Testis (tissue), 2 donors: ENCODE measurements at regions not wholly inside any gene's neighbourhood (a gene's known extent, or its start where the extent isn't known, plus 50 kb on each side); places are given as distances from the start of the nearest gene placed in this dataset.

ENCODE experiments used
- DNase-seq: peaks from one replicate; pipeline ENCODE4 v3.0.0-alpha.2; 2019
- H3K27ac ChIP-seq, 2 donors: fragments of 200-600 bp; sonication (generic); one replicate each; pipeline ENCODE4 v1.5.1; 2019
- H3K27me3 ChIP-seq: fragments of 200-600 bp; sonication (generic); one replicate; pipeline ENCODE4 v1.5.1; 2019
- H3K36me3 ChIP-seq: fragments of 200-600 bp; sonication (generic); one replicate; pipeline ENCODE4 v1.5.1; 2017; ENCODE audit warnings: low read depth; ENCODE audit errors: missing control alignments
- H3K4me1 ChIP-seq: fragments of 200-600 bp; sonication (generic); one replicate; pipeline ENCODE4 v1.5.1; 2019
- H3K4me3 ChIP-seq, 2 donors: fragments of 200-600 bp; sonication (generic); one replicate each; pipeline ENCODE4 v1.5.1; 2017 to 2019
- H3K9me3 ChIP-seq: fragments of 200-600 bp; sonication (generic); one replicate; pipeline ENCODE4 v1.5.1; 2017
- POLR2A ChIP-seq: fragments of 450-650 bp; IDR thresholded peaks from one replicate; pipeline ENCODE4 v1.6.1; 2017; ENCODE audit warnings: antibody characterized with exemption, mild to moderate bottlenecking, moderate library complexity
- WGBS, 2 donors: methylation state at CpG; one replicate each; pipeline ENCODE4 v1.1.5; 2018; 5-methylcytosine and 5-hydroxymethylcytosine counted together
- intact Hi-C: fragments of 100-400 bp; cut with DNase I; formaldehyde crosslinking; loops from one replicate; pipeline ENCODE4 v1.15.1; 2023; ENCODE audit warnings: low total_unique reads
- TF ChIP-seq, protein P1 (sequence below), 3 experiments: fragments of 450-650 bp in 2 of 3; fragments of 200-600 bp in 1 of 3; sonication (generic) in 1 of 3; IDR thresholded peaks; one replicate each; pipeline ENCODE4 v1.5.1; 2016 to 2019; ENCODE audit warnings: antibody characterized with exemption in 3 of 3, mild to moderate bottlenecking in 2 of 3, moderate library complexity in 1 of 3

DNA sequence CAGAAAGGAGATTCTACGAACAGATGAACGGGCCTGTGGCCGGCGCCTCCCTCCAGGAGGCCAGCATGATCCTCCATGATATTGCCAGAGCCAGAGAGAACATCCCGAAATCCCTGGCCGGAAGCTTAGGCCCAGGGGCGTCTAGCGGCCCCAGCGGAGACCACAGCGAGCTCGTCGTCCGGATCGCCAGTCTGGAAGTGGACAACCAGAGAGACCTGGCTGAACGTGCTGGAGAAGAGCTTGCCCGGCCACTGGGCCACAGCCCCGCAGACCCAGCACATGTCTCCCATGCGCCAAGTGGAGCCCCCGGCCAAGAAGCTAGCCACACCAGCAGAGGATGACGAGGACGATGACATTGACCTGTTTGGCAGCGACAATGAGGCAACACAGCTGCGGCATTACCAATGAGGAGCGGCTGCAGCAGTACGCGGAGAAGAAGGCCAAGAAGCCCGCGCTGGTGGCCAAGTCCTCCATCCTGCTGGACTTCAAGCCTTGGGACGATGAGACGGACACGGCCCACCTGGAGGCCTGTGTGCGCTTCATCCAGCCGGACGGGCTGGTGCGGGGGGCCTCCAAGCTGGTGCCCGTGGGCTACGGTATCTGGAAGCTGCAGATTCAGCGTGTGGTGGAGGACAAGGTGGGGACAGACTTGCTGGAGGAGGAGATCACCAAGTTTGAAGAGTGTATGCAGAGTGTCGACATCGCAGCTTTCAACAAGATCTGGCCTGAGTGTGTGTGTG, 78.8 kb upstream of the FRY start:
- 73 to 74% methylated on average over 27 to 40 of the region's 40 CpGs for WGBS, 2 donors
- Histone ChIP-seq H3K9me3 (no peaks in the 10 kb centered on the region), H3K27me3 (no peaks in the 10 kb centered on the region), H3K4me3 (peak overlapping the region in 1 of 2 donors; percentile 0), H3K36me3 (no peaks in the 10 kb centered on the region), H3K4me1 (no peaks in the 10 kb centered on the region), H3K27ac (no peak overlapping the region)
- TF ChIP-seq, protein P1, sequence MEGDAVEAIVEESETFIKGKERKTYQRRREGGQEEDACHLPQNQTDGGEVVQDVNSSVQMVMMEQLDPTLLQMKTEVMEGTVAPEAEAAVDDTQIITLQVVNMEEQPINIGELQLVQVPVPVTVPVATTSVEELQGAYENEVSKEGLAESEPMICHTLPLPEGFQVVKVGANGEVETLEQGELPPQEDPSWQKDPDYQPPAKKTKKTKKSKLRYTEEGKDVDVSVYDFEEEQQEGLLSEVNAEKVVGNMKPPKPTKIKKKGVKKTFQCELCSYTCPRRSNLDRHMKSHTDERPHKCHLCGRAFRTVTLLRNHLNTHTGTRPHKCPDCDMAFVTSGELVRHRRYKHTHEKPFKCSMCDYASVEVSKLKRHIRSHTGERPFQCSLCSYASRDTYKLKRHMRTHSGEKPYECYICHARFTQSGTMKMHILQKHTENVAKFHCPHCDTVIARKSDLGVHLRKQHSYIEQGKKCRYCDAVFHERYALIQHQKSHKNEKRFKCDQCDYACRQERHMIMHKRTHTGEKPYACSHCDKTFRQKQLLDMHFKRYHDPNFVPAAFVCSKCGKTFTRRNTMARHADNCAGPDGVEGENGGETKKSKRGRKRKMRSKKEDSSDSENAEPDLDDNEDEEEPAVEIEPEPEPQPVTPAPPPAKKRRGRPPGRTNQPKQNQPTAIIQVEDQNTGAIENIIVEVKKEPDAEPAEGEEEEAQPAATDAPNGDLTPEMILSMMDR (IDR thresholded peaks at IDR 0.05) = no peak
- TF ChIP-seq POLR2A = no peak
- intact Hi-C loops = no loop called here
- DNase-seq = no peak

DNA sequence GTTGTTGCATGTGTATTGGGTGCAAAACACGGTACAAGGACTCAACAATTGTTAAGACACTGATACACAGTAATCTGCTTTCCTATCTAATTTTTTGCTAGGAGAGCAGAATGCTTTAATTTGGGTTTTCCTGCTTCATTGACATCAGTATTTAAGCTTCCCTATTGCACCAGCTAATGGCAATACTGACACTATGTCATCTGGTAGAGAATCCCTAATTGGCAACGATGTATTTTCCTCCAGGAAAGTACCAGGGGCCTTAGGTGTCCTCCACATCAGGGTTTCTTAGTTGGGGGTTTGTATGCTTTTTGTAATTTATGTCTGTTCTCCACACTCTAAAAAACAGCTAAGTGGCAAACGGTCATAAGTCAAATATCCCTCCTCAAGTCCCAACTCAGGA, 76.5 kb upstream of the FRY start:
- no peaks in the 10 kb centered on the region for H3K36me3 ChIP-seq
- intact Hi-C loops = no loop called here
- no peak for TF ChIP-seq POLR2A
- TF ChIP-seq, protein P1 (IDR thresholded peaks at IDR 0.05) = no peak
- H3K27ac ChIP-seq = no peak overlapping the region
- H3K27me3 ChIP-seq = no peaks in the 10 kb centered on the region
- H3K9me3 ChIP-seq = no peaks in the 10 kb centered on the region
- no peak overlapping the region for H3K4me3 ChIP-seq
- no peaks in the 10 kb centered on the region for H3K4me1 ChIP-seq
- DNase-seq = no peak
- 87 to 90% methylated on average over 3 of the region's 3 CpGs for WGBS, 2 donors

DNA sequence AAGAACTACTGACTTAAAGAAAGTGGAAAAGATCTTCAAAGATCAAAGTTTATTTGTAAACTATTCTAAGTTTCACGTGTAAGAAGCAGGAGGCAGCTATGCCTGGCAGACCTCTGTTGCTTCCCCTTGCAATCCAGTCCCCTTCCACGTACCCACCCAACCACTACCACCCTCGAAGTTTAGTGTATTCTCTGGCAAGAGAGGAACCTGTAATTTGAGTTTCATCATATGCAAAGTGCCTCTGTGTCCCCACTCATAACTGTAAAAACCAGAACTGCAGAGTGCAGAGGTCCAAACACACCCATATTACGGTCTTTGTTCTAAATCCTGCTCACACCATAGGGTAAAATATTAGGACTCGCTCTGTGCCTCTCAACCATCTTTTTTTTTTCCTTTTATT, 75.8 kb upstream of the FRY start:
- no peaks in the 10 kb centered on the region for H3K9me3 ChIP-seq
- H3K27ac ChIP-seq = no peak overlapping the region
- 90 to 93% methylated on average over 5 of the region's 5 CpGs for WGBS, 2 donors
- intact Hi-C loops = no loop called here
- no peak overlapping the region for H3K4me3 ChIP-seq
- no peaks in the 10 kb centered on the region for H3K4me1 ChIP-seq
- TF ChIP-seq, protein P1 (IDR thresholded peaks at IDR 0.05) = no peak
- TF ChIP-seq POLR2A = no peak
- DNase-seq = no peak
- H3K27me3 ChIP-seq = no peaks in the 10 kb centered on the region
- H3K36me3 ChIP-seq = no peaks in the 10 kb centered on the region

DNA sequence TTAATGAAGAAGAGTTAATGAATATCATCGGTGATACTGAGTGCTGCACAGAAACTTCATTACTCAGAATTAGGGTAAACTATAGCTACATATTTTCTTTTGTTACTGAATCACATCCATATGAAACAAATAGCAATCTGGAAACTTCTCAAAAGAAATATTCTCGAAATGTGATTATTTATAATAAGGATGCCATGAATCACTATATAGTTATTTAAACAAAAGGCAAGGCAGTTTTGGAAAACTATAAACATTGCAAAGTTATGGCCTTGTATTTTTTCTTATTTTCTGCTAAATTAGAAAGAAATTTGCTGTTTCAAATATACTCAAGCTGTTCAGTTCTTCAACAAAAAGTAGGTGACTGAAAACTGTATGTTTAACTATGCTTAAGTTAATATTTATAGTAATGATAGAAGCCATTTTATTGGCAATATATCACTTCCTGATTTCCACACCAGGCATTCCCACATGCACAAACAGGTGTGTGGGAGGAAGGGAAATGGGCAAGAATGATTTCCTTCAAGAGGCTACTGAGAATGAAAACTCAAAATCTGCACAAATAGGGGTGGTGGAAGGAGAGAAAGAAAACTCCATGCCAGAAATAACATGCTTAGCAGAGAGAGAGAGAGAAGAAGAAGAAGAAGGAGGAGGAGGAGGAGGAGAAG, 74.5 kb upstream of the FRY start:
- WGBS, 2 donors = 86 to 93% methylated on average over 2 of the region's 2 CpGs
- TF ChIP-seq, protein P1 (IDR thresholded peaks at IDR 0.05) = no peak
- TF ChIP-seq POLR2A = no peak
- no peaks in the 10 kb centered on the region for H3K4me1 ChIP-seq
- no peaks in the 10 kb centered on the region for H3K9me3 ChIP-seq
- no peak overlapping the region for H3K27ac ChIP-seq
- DNase-seq = no peak
- no peak overlapping the region for H3K4me3 ChIP-seq
- no peaks in the 10 kb centered on the region for H3K27me3 ChIP-seq
- intact Hi-C loops = no loop called here
- no peaks in the 10 kb centered on the region for H3K36me3 ChIP-seq
